HepG2 (cell line): ENCODE measurements at regions not wholly inside any gene's neighbourhood (a gene's known extent, or its start where the extent isn't known, plus 50 kb on each side); places are given as distances from the start of the nearest gene placed in this dataset.

Experiments
- ARHGAP35 ChIP-seq: sonication (generic); formaldehyde crosslinking; IDR thresholded peaks from 2 replicates; pipeline ENCODE4 v1.9.0; 2022; ENCODE audit warnings: mild to moderate bottlenecking, inconsistent platforms, moderate library complexity, missing genetic modification reagents, borderline replicate concordance
- EZH2 ChIP-seq: conservative IDR thresholded peaks from 2 replicates; pipeline ENCODE4 v1.6.1; 2012; ENCODE audit warnings: mild to moderate bottlenecking, low read depth, low read length, moderate library complexity
- HMG20A ChIP-seq: IDR thresholded peaks from 2 replicates; pipeline ENCODE4 v1.6.1; 2016; ENCODE audit warnings: borderline replicate concordance
- PHF20 ChIP-seq: sonication (generic); formaldehyde crosslinking; IDR thresholded peaks from 2 replicates; pipeline ENCODE4 v1.5.0; 2020; ENCODE audit warnings: mild to moderate bottlenecking, missing genetic modification reagents
- POLR2A ChIP-seq, 2 experiments: IDR thresholded peaks; 2 replicates each; pipeline ENCODE4 v1.6.1; 2011; ENCODE audit warnings: low read depth in 2 of 2, low read length in 2 of 2, mild to moderate bottlenecking in 1 of 2, moderate library complexity in 1 of 2; ENCODE audit not compliant: insufficient read depth in 1 of 2
- REXO4 ChIP-seq: sonication (generic); formaldehyde crosslinking; IDR thresholded peaks from 2 replicates; pipeline ENCODE4 v1.8.0; 2022; ENCODE audit warnings: missing genetic modification reagents, mild to moderate bottlenecking, borderline replicate concordance
- ZFP36 ChIP-seq: fragments of 150-350 bp; IDR thresholded peaks from 2 replicates; pipeline ENCODE4 v1.6.1; 2018; ENCODE audit warnings: borderline replicate concordance, low read length, low read depth; ENCODE audit not compliant: partially characterized antibody
- ZNF33B ChIP-seq: sonication (generic); formaldehyde crosslinking; IDR thresholded peaks from 2 replicates; pipeline ENCODE4 v1.5.1; 2020; ENCODE audit warnings: mild to moderate bottlenecking, missing genetic modification reagents
- ZSCAN30 ChIP-seq: sonication (generic); formaldehyde crosslinking; IDR thresholded peaks from 2 replicates; pipeline ENCODE4 v1.5.0; 2020; ENCODE audit warnings: mild to moderate bottlenecking, missing genetic modification reagents
- TF ChIP-seq, protein P1 (sequence below): sonication (generic); formaldehyde crosslinking; IDR thresholded peaks from 2 replicates; pipeline ENCODE4 v1.5.0; 2020; ENCODE audit warnings: mild to moderate bottlenecking, missing genetic modification reagents, moderate library complexity

DNA sequence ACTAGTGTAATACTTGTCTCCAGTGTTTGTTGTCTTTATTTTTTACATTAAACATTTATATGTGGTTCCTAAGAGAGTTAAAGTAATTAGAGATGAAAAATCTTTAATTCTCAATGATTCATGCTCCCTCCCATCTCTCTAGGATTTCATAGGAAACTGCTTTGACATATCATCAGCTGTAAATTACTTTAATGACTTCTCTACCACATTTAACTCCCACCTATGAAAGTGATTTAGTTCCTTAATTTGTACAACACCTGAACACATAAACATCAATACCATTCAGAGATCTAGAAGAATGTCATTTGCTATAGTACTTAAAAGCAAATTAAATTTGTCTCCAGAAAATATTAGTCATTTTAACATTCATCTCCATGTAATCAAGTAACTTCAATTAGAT, 524.2 kb upstream of the CHAC2 start:
- no peak for TF ChIP-seq ZFP36
- TF ChIP-seq EZH2 = no peak
- TF ChIP-seq POLR2A (IDR thresholded peaks at IDR 0.05; ENCODE audit: insufficient read depth in 1 of 2, low read depth in 2 of 2, low read length in 2 of 2) = no peak
- TF ChIP-seq ARHGAP35 (CRISPR knock-in tag) = no peak
- TF ChIP-seq, protein P1, sequence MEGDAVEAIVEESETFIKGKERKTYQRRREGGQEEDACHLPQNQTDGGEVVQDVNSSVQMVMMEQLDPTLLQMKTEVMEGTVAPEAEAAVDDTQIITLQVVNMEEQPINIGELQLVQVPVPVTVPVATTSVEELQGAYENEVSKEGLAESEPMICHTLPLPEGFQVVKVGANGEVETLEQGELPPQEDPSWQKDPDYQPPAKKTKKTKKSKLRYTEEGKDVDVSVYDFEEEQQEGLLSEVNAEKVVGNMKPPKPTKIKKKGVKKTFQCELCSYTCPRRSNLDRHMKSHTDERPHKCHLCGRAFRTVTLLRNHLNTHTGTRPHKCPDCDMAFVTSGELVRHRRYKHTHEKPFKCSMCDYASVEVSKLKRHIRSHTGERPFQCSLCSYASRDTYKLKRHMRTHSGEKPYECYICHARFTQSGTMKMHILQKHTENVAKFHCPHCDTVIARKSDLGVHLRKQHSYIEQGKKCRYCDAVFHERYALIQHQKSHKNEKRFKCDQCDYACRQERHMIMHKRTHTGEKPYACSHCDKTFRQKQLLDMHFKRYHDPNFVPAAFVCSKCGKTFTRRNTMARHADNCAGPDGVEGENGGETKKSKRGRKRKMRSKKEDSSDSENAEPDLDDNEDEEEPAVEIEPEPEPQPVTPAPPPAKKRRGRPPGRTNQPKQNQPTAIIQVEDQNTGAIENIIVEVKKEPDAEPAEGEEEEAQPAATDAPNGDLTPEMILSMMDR (CRISPR knock-in tag) = no peak
- TF ChIP-seq ZSCAN30 (CRISPR knock-in tag) = no peak
- no peak for TF ChIP-seq PHF20
- no peak for TF ChIP-seq ZNF33B (CRISPR knock-in tag)
- no peak for TF ChIP-seq HMG20A (CRISPR knock-in tag)
- TF ChIP-seq REXO4 (CRISPR knock-in tag) = no peak
